Fibroblast of lung (primary cell): ENCODE measurements at regions not wholly inside any gene's neighbourhood (a gene's known extent, or its start where the extent isn't known, plus 50 kb on each side); places are given as distances from the start of the nearest gene placed in this dataset.

ENCODE experiments used
- DNase-seq, 2 donors: peaks; one replicate each; pipeline versions ENCODE4 v3.0.0 to v3.0.0-alpha.2; 2010; ENCODE audit warnings: low read depth in 2 of 2
- H2AFZ ChIP-seq: 2 replicates; pipeline ENCODE4 v1.5.1; 2012; ENCODE audit warnings: low read length, control low read depth, inconsistent platforms
- H3K27ac ChIP-seq: 2 replicates; pipeline ENCODE4 v1.5.1; 2011; ENCODE audit warnings: low read length, control low read depth; ENCODE audit not compliant: insufficient read depth
- H3K27me3 ChIP-seq: 2 replicates; pipeline ENCODE4 v1.5.1; 2011; ENCODE audit warnings: mild to moderate bottlenecking, low read length; ENCODE audit not compliant: control insufficient read depth, insufficient read depth
- H3K36me3 ChIP-seq: 2 replicates; pipeline ENCODE4 v1.5.1; 2011; ENCODE audit warnings: low read length; ENCODE audit not compliant: control insufficient read depth, insufficient read depth
- H3K4me1 ChIP-seq: 2 replicates; pipeline ENCODE4 v1.5.1; 2011; ENCODE audit warnings: low read length; ENCODE audit not compliant: control insufficient read depth, insufficient read depth; ENCODE audit errors: extremely low read depth
- H3K4me2 ChIP-seq: 2 replicates; pipeline ENCODE4 v1.5.1; 2011; ENCODE audit warnings: low read length, control low read depth; ENCODE audit not compliant: insufficient read depth; ENCODE audit errors: extremely low read depth
- H3K4me3 ChIP-seq, 4 experiments: fragments of 200-600 bp in 1 of 4; sonication (generic) in 1 of 4; replicated peaks in 1 of 4; 2 replicates each; pipeline ENCODE4 v1.5.1; 2011 to 2016; ENCODE audit warnings: low read length in 4 of 4, low read depth in 3 of 4, mild to moderate bottlenecking in 3 of 4, control low read depth in 2 of 4, inconsistent platforms in 1 of 4, mixed read lengths in 1 of 4; ENCODE audit not compliant: insufficient read depth in 1 of 4; ENCODE audit errors: control extremely low read depth in 1 of 4
- H3K79me2 ChIP-seq: 2 replicates; pipeline ENCODE4 v1.5.1; 2012; ENCODE audit warnings: mild to moderate bottlenecking, low read length, inconsistent platforms; ENCODE audit not compliant: control insufficient read depth, insufficient read depth
- H3K9ac ChIP-seq: 2 replicates; pipeline ENCODE4 v1.5.1; 2011; ENCODE audit warnings: mild to moderate bottlenecking, low read length, control low read depth; ENCODE audit not compliant: insufficient read depth
- H3K9me3 ChIP-seq: 2 replicates; pipeline ENCODE4 v1.5.1; 2012; ENCODE audit warnings: low read depth, low read length; ENCODE audit not compliant: control insufficient read depth, insufficient read depth
- H4K20me1 ChIP-seq: 2 replicates; pipeline ENCODE4 v1.5.1; 2011; ENCODE audit warnings: low read length; ENCODE audit not compliant: control insufficient read depth, insufficient read depth; ENCODE audit errors: extremely low read depth
- CTCF ChIP-seq, 2 donors: IDR thresholded peaks in 1 of 2; conservative IDR thresholded peaks in 1 of 2; 1 replicate in 1 of 2; 2 replicates in 1 of 2; pipeline ENCODE4 v1.5.1; 2011 to 2012; ENCODE audit warnings: low read length in 2 of 2, control low read depth in 1 of 2, inconsistent platforms in 1 of 2, low read depth in 1 of 2, mild to moderate bottlenecking in 1 of 2
- EZH2 ChIP-seq: IDR thresholded peaks from 2 replicates; pipeline ENCODE4 v1.5.1; 2012; ENCODE audit warnings: low read length, control low read depth, mild to moderate bottlenecking; ENCODE audit errors: missing control alignments

GRCh38 chr5:2410451-2410850, 341.0 kb downstream of the IRX2 start:
- Histone ChIP-seq H3K9ac (no peak overlapping the region), H3K4me3 (no peak overlapping the region), H4K20me1 (no peaks in the 10 kb centered on the region), H2AFZ (no peak overlapping the region), H3K4me1 (no peaks in the 10 kb centered on the region), H3K36me3 (no peaks in the 10 kb centered on the region), H3K4me2 (no peak overlapping the region), H3K27ac (no peak overlapping the region), H3K27me3 (no peaks in the 10 kb centered on the region), H3K79me2 (no peaks in the 10 kb centered on the region), H3K9me3 (no peaks in the 10 kb centered on the region)
- DNase-seq, result no peak
- TF ChIP-seq EZH2 (no peak), CTCF (conservative IDR thresholded peaks at IDR 0.05 in 1 of 2, IDR thresholded peaks at IDR 0.05 in 1 of 2; ENCODE audit: low read depth in 1 of 2, low read length in 2 of 2) (no peak)

GRCh38 chr5:2403296-2403695, 348.2 kb downstream of the IRX2 start:
- H3K27me3 ChIP-seq, result no peaks in the 10 kb centered on the region
- H3K9me3 ChIP-seq, result no peaks in the 10 kb centered on the region
- no peak overlapping the region for H3K4me3 ChIP-seq
- H3K36me3 ChIP-seq, result no peaks in the 10 kb centered on the region
- no peak for TF ChIP-seq EZH2
- no peak for TF ChIP-seq CTCF (conservative IDR thresholded peaks at IDR 0.05 in 1 of 2, IDR thresholded peaks at IDR 0.05 in 1 of 2; ENCODE audit: low read depth in 1 of 2, low read length in 2 of 2)
- DNase-seq, result no peak
- no peaks in the 10 kb centered on the region for H4K20me1 ChIP-seq
- no peaks in the 10 kb centered on the region for H3K4me1 ChIP-seq
- no peak overlapping the region for H2AFZ ChIP-seq
- H3K79me2 ChIP-seq, result no peaks in the 10 kb centered on the region
- no peak overlapping the region for H3K4me2 ChIP-seq
- H3K27ac ChIP-seq, result no peak overlapping the region
- H3K9ac ChIP-seq, result no peak overlapping the region

- Histone ChIP-seq H3K9me3 (no peaks in the 10 kb centered on the region), H4K20me1 (no peaks in the 10 kb centered on the region)
- TF ChIP-seq CTCF (conservative IDR thresholded peaks at IDR 0.05 in 1 of 2, IDR thresholded peaks at IDR 0.05 in 1 of 2; ENCODE audit: low read depth in 1 of 2, low read length in 2 of 2), result no peak
- no peak for TF ChIP-seq EZH2
Measured at GRCh38 chr5:2399804-2400203, 351.7 kb downstream of the IRX2 start.

More at GRCh38 chr5:2399804-2400203, 351.7 kb downstream of the IRX2 start:
- H3K27me3 ChIP-seq, result no peaks in the 10 kb centered on the region
- no peaks in the 10 kb centered on the region for H3K4me1 ChIP-seq
- H2AFZ ChIP-seq, result no peak overlapping the region
- no peak overlapping the region for H3K4me3 ChIP-seq
- H3K4me2 ChIP-seq, result no peak overlapping the region
- no peaks in the 10 kb centered on the region for H3K79me2 ChIP-seq
- H3K27ac ChIP-seq, result no peak overlapping the region
- no peak for DNase-seq
- H3K9ac ChIP-seq, result no peak overlapping the region
- no peaks in the 10 kb centered on the region for H3K36me3 ChIP-seq
